Skeletal muscle tissue (tissue), 3 donors: ENCODE measurements at regions not wholly inside any gene's neighbourhood (a gene's known extent, or its start where the extent isn't known, plus 50 kb on each side); places are given as distances from the start of the nearest gene placed in this dataset.
A peak's percentile ranks its signal among the peaks of the same experiment; 100 is the strongest.

Source experiments
- H3K27ac ChIP-seq: one replicate; pipeline ENCODE4 v1.7.0; 2013; ENCODE audit warnings: mild to moderate bottlenecking, low read depth, low read length, inconsistent platforms
- H3K27me3 ChIP-seq, 3 donors: one replicate each; pipeline ENCODE4 v1.7.0; 2013; ENCODE audit warnings: low read length in 3 of 3; ENCODE audit not compliant: control insufficient read depth in 3 of 3, insufficient read depth in 3 of 3
- H3K36me3 ChIP-seq, 3 donors: one replicate each; pipeline ENCODE4 v1.7.0; 2013; ENCODE audit warnings: low read length in 3 of 3; ENCODE audit not compliant: control insufficient read depth in 3 of 3, insufficient read depth in 3 of 3
- H3K4me1 ChIP-seq, 3 donors: one replicate each; pipeline ENCODE4 v1.7.0; 2013; ENCODE audit warnings: low read length in 3 of 3, mild to moderate bottlenecking in 3 of 3; ENCODE audit not compliant: control insufficient read depth in 3 of 3, insufficient read depth in 3 of 3
- H3K4me3 ChIP-seq, 3 donors: one replicate each; pipeline ENCODE4 v1.7.0; 2013; ENCODE audit warnings: low read length in 3 of 3
- H3K9ac ChIP-seq, 3 donors: one replicate each; pipeline ENCODE4 v1.7.0; 2013; ENCODE audit warnings: low read length in 3 of 3, mild to moderate bottlenecking in 3 of 3, moderate library complexity in 2 of 3, low read depth in 1 of 3
- H3K9me3 ChIP-seq, 3 donors: one replicate each; pipeline ENCODE4 v1.7.0; 2013; ENCODE audit warnings: low read length in 3 of 3; ENCODE audit not compliant: control insufficient read depth in 3 of 3
- donor health status: Osteomylitis.

DNA sequence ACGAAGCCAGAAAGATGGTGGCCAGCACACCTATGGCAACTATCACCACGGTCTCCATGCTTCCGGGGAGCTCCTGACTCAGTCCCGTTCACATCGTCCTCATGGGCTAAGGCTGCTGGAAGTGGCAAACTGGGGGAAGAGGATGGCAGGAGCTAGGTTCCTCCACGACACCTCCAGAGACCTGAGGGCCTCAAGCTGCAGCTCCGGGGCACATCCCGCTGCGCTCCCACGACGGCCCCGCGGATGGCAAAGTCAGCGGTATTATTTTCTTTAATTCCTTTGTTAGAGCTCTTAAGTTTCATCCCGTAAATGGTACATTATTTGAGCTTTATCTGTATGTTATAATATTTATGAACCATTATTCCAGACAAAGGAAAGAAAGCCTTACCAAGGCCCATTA is 190.5 kb downstream of the DACT1 start:
- Histone ChIP-seq H3K9ac (no peak overlapping the region), H3K36me3 (no peaks in the 10 kb centered on the region), H3K4me3 (no peak overlapping the region), H3K9me3 (no peaks in the 10 kb centered on the region), H3K27ac (no peak overlapping the region), H3K4me1 (peaks cover 10 to 20% (median 20%) of the 10 kb centered on the region in 3 donors), H3K27me3 (no peaks in the 10 kb centered on the region)

DNA sequence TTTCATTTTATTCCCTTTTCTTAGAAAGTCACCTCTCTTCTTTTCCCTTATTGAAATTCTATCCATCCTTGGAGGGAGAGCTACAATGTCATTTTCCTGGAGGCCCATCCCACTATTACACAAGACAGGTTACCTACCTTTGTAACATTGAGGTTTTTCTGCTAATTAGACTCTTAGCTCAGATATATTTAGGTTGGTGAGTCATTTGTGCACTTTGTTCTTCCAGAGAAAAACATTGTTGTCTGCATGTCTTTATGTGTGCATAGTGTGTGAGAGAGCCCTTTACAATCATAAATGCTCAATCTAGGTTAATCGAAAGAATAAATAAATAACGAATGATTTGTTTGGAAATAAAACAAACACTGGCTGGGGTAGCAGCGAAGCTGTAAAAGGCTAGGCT is 191.8 kb downstream of the DACT1 start:
- Histone ChIP-seq H3K9ac (no peak overlapping the region), H3K27me3 (no peaks in the 10 kb centered on the region), H3K9me3 (no peaks in the 10 kb centered on the region), H3K27ac (no peak overlapping the region), H3K4me1 (peaks cover 3 to 12% (median 8%) of the 10 kb centered on the region in 3 donors), H3K4me3 (no peak overlapping the region), H3K36me3 (no peaks in the 10 kb centered on the region)

DNA sequence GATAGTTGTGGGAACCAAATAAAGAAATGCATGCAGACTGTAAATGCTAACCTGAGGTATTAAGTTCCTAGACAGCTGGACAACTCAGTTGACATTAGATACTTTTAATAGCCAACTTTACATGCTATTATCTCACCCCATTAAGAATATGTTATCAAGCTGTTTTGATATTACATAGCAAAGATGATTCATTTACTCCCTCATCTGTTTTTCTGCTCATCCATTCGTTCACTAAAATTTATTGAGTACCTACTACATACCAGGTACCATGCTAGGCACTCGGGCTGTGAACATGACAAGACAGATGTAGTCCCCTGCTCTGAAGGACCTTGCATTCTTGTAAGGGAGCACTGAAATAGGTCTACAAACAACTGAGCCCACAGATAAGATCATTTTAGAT is 192.4 kb downstream of the DACT1 start:
- Histone ChIP-seq H3K9me3 (no peaks in the 10 kb centered on the region), H3K36me3 (no peaks in the 10 kb centered on the region), H3K9ac (no peak overlapping the region), H3K4me3 (no peak overlapping the region), H3K27me3 (no peaks in the 10 kb centered on the region), H3K4me1 (peaks cover 3 to 9% (median 4%) of the 10 kb centered on the region in 3 donors), H3K27ac (no peak overlapping the region)

DNA sequence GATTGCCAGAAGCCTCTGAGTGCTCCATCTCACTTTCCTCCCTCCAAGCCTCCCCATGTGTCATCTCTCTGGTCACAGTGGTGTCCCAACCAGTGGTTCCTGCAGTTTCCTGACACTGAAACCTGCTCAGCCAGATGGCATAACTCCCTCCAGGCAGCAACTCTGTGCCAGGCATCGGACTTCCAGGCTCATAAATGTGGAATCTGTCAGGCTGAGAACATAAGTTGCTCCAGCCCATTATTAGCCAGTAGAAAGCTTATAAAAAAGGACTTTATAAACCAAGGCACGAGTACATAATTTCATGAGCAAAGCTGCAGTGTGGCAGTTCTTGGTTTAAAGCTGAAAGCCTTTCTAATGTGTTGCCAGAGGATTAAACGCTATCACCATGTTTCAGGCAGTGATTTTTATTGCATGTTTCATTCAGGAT is 194.3 kb downstream of the DACT1 start:
- Histone ChIP-seq H3K9me3 (no peaks in the 10 kb centered on the region), H3K27ac (no peak overlapping the region), H3K36me3 (no peaks in the 10 kb centered on the region), H3K9ac (peak overlapping the region in 1 of 3 donors; percentile 46), H3K4me3 (no peak overlapping the region), H3K4me1 (peaks cover 3 to 9% (median 4%) of the 10 kb centered on the region in 3 donors), H3K27me3 (no peaks in the 10 kb centered on the region)

DNA sequence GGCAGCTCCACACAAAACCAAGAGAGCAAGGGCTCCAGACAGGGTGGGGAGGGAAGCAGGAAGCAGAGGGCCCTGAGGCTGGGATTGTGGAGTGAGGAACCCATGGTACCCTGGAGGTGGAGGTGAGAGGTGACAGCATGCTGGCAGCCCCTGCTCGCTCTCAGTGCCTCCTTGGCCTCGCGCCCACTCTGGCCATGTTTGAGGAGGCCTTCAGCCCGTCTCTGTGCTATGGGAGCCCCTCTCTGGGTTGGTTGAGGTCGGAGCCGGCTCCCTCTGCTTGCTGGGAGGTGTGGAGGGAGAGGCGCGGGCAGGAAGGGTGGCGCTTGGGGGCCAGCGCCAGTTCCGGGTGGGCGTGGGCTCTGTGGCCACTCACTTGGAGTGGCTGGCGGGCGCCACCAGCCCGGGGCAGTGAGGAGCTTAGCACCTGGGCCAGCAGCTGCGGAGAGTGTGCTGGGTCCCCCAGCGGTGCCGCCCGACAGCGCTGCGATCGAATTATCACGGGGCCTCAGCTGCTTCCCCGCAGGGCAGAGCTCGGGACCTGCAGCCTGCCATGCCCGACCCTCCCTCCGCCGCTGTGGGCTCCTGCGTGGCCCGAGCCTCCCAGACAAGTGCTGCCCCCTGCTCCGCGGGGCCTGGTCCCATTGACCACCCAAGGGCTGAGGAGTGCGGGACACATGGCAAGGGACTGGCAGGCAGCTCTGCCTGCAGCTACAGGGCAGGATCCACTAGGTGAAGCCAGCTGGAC is 196.0 kb downstream of the DACT1 start:
- H3K4me1 ChIP-seq, result peaks cover 3 to 9% (median 4%) of the 10 kb centered on the region in 3 donors
- H3K4me3 ChIP-seq, result no peak overlapping the region
- no peaks in the 10 kb centered on the region for H3K27me3 ChIP-seq
- H3K36me3 ChIP-seq, result no peaks in the 10 kb centered on the region
- H3K27ac ChIP-seq, result no peak overlapping the region
- no peak overlapping the region for H3K9ac ChIP-seq
- no peaks in the 10 kb centered on the region for H3K9me3 ChIP-seq

DNA sequence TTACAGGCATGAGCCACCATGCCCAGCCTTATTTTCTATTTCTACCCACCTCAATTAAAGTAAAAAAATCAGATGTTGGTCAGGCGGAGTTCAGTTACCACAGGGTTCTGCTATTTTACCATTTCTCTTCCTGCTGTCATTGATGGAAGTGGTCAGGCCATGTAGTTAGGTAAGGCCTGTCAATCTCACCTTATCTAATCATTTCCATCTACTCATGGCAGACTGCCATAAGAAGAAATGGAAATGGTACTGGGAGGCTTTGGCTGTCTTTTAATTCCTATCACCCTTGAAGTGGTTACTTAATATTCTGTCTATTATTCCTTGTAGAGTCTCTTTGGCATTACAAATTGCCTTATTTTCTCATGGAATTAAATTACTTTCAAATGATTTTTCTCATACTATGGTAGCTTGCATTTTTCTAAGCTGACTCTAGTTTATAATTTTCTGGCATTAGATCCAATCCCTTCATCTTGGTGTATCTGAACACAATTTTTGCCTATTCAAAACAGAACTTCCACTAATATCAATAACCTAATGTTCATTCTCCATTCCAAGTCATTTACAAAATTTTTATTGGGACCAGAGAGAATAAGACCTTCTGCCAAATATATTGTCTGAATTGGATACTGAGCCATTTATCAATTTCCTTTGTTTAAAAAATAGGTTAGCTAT is 198.7 kb downstream of the DACT1 start:
- Histone ChIP-seq H3K27me3 (no peaks in the 10 kb centered on the region), H3K27ac (no peak overlapping the region), H3K9me3 (no peaks in the 10 kb centered on the region), H3K4me1 (peaks cover 0 to 4% (median 0%) of the 10 kb centered on the region in 3 donors), H3K9ac (no peak overlapping the region), H3K4me3 (no peak overlapping the region), H3K36me3 (no peaks in the 10 kb centered on the region)

DNA sequence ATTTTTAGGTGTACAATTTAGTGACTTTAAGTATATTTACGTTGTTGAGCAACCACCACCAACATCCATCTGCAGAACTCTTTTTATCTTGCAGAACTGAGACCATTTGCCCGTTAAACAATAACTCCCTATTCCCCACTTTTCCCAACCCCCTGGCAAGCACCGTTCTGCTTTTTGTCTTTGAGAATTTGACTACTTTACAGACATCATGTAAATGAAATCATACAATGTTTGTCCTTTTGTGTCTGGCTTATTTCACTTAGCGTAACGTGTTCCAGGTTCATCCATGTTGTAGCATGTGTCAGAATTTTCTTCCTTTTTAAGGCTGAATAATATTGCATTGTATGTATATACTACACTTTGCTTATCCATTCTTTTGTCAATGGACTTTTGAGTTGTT is 201.5 kb downstream of the DACT1 start:
- H3K9ac ChIP-seq, result no peak overlapping the region
- no peaks in the 10 kb centered on the region for H3K27me3 ChIP-seq
- H3K4me1 ChIP-seq, result no peaks in the 10 kb centered on the region
- H3K4me3 ChIP-seq, result no peak overlapping the region
- H3K9me3 ChIP-seq, result no peaks in the 10 kb centered on the region
- H3K36me3 ChIP-seq, result no peaks in the 10 kb centered on the region
- no peak overlapping the region for H3K27ac ChIP-seq

DNA sequence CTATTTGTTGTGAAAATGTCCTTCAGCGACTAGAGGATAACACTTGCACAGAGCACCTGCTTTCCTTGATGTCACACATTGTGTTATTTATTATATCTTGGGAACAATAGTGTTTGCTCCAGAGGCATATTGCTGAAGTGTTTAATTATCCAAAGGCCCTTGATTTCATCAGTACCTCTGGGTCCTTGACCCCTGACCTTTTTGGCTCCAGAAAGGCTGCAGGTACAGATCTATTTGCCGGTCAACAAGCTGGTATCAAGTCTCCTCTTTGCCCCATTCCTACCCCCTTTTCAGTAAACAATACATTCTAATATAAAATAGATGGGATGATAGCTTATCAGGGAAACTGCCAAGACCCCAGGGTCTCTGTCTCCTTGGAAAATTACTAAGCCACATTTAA is 206.8 kb downstream of the DACT1 start:
- Histone ChIP-seq H3K9ac (no peak overlapping the region), H3K27ac (no peak overlapping the region), H3K36me3 (no peaks in the 10 kb centered on the region), H3K9me3 (no peaks in the 10 kb centered on the region), H3K27me3 (no peaks in the 10 kb centered on the region), H3K4me3 (no peak overlapping the region), H3K4me1 (no peaks in the 10 kb centered on the region)

DNA sequence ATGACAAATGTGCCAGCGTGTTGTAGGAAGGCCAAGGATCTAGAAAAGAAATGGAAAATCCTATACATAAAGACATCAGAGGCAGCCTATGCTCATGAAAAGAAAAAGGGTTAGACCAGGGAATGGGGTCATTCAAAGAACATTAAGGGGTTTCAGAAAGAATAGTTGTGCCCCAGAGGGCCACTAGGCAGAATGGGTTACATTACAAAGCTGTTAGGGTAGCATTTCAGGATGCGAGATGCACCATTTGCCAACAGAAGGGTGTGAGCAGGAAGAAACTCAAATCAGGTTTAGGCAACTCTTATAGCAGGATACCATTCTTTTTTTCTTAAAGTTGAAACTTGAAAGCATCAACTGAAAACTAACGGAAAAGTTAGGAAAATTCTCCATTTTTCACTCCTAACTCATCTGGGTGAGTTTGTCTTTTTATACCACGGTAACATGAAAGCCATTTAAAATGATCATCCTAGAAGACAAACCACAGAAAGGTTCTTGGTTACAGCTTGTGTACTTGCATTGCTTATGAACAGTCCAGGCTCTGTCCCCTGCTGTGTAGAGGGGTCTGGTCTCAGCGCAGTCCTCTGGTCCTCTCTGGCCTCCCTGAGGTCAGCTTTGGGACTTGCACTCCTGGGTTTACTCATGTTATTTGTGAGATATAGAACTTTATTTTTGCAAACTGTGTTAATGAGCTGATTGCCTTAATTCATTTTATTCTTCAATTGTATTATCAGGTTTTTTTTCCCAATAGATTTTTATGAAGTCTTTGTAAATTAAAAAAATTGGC is 209.1 kb downstream of the DACT1 start:
- Histone ChIP-seq H3K9ac (no peak overlapping the region), H3K9me3 (no peaks in the 10 kb centered on the region), H3K36me3 (no peaks in the 10 kb centered on the region), H3K4me1 (no peaks in the 10 kb centered on the region), H3K4me3 (no peak overlapping the region), H3K27ac (no peak overlapping the region), H3K27me3 (no peaks in the 10 kb centered on the region)

DNA sequence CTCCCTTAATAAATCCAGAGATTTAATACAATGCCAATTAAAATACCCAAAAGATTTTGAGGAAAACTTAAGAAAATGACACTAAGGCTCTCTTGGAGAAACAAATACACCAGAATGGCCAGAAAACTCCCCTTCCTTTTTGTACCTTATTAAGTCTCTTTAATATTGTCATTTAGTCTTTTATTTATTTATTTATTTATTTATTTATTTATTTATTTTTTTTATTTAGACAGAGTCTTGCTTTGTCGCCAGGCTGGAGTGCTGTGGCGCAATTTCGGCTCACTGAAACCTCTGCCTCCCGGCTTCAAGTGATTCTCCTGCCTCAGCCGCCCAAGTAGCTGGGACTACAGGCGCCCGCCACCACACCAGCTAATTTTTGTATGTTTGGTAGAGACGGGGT is 210.6 kb downstream of the DACT1 start:
- H3K4me3 ChIP-seq, result no peak overlapping the region
- H3K4me1 ChIP-seq, result no peaks in the 10 kb centered on the region
- no peaks in the 10 kb centered on the region for H3K9me3 ChIP-seq
- H3K9ac ChIP-seq, result no peak overlapping the region
- H3K36me3 ChIP-seq, result no peaks in the 10 kb centered on the region
- H3K27me3 ChIP-seq, result no peaks in the 10 kb centered on the region
- H3K27ac ChIP-seq, result no peak overlapping the region
